ENCODE measurements at regions not wholly inside any gene's neighbourhood (a gene's known extent, or its start where the extent isn't known, plus 50 kb on each side); places are given as distances from the start of the nearest gene placed in this dataset.

GRCh38 chr20:24736131-24736843 lies 212.8 kb upstream of the CST7 start:
- TF ChIP-seq CTCF (IDR thresholded peaks at IDR 0.05) (no peak), POLR2A (IDR thresholded peaks at IDR 0.05) (no peak), EP300 (IDR thresholded peaks at IDR 0.05) (no peak)
- intact Hi-C loops (cut with DNase I): no loop called here

DNA sequence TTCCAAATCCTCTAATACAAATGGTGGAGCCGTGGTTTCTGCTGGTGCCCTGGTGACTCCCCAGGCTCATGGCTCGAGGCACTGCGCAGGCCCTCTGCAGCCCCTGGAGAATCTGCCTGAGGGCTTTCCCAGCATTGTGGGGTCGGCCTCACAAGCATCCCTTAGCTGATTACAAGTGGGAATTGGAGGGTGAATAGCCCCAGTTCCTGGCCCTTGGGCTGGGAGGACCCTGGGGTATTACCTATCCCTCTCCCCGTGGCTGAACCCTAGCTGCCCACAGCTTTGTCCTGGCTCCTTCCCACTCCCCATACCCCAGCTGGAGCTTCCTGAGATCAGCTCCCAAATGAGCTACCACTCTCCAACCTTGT lies 212.2 kb upstream of the CST7 start:
- Histone ChIP-seq H3K4me3 (no peak overlapping the region), H3K36me3 (no peaks in the 10 kb centered on the region), H3K9me3 (no peaks in the 10 kb centered on the region), H3K4me1 (ENCODE audit: insufficient read depth) (no peaks in the 10 kb centered on the region), H3K27me3 (no peaks in the 10 kb centered on the region), H3K27ac (no peak overlapping the region)
- intact Hi-C loops (cut with DNase I): no loop called here
- 83 to 87% (median 86%) methylated on average over 5 of the region's 5 CpGs for WGBS, 3 donors
- TF ChIP-seq POLR2A (IDR thresholded peaks at IDR 0.05): no peak
- no peak for TF ChIP-seq EP300 (IDR thresholded peaks at IDR 0.05)
- no peak for TF ChIP-seq CTCF (IDR thresholded peaks at IDR 0.05)
- DNase-seq: no peak

More at GRCh38 chr20:24736131-24736843, 212.8 kb upstream of the CST7 start:
- no peaks in the 10 kb centered on the region for H3K27me3 ChIP-seq
- H3K36me3 ChIP-seq: no peaks in the 10 kb centered on the region
- H3K4me3 ChIP-seq: no peak overlapping the region
- DNase-seq: no peak
- no peak overlapping the region for H3K27ac ChIP-seq
- 27 to 39% (median 36%) methylated on average over 10 of the region's 10 CpGs for WGBS, 3 donors
- no peaks in the 10 kb centered on the region for H3K4me1 ChIP-seq (ENCODE audit: insufficient read depth)
- H3K9me3 ChIP-seq: no peaks in the 10 kb centered on the region

- Histone ChIP-seq H3K27ac (no peak overlapping the region), H3K36me3 (no peaks in the 10 kb centered on the region), H3K4me3 (no peak overlapping the region), H3K9me3 (no peaks in the 10 kb centered on the region), H3K4me1 (ENCODE audit: insufficient read depth) (no peaks in the 10 kb centered on the region), H3K27me3 (no peaks in the 10 kb centered on the region)
- intact Hi-C loops (cut with DNase I): no loop called here
- WGBS, 3 donors: 89 to 95% (median 91%) methylated on average over 10 of the region's 10 CpGs
- TF ChIP-seq POLR2A (IDR thresholded peaks at IDR 0.05) (no peak), CTCF (IDR thresholded peaks at IDR 0.05) (no peak), EP300 (IDR thresholded peaks at IDR 0.05) (no peak)
- DNase-seq: no peak
These were observed 211.7 kb upstream of the CST7 start for GRCh38 chr20:24737212-24737850.

- no peak for DNase-seq
- H3K27me3 ChIP-seq: no peaks in the 10 kb centered on the region
- no peaks in the 10 kb centered on the region for H3K36me3 ChIP-seq
- TF ChIP-seq POLR2A (IDR thresholded peaks at IDR 0.05) (no peak), CTCF (IDR thresholded peaks at IDR 0.05) (no peak), EP300 (IDR thresholded peaks at IDR 0.05) (no peak)
- WGBS, 3 donors: 89 to 92% (median 92%) methylated on average over 9 of the region's 9 CpGs
- no peak overlapping the region for H3K4me3 ChIP-seq
- no peaks in the 10 kb centered on the region for H3K9me3 ChIP-seq
- H3K27ac ChIP-seq: no peak overlapping the region
- no peaks in the 10 kb centered on the region for H3K4me1 ChIP-seq (ENCODE audit: insufficient read depth)
- intact Hi-C loops (cut with DNase I): no loop called here
These were observed 210.9 kb upstream of the CST7 start for GRCh38 chr20:24738058-24738775.

All from ovary (tissue), 7 donors.